Testis (tissue), 2 donors: ENCODE measurements at regions not wholly inside any gene's neighbourhood (a gene's known extent, or its start where the extent isn't known, plus 50 kb on each side); places are given as distances from the start of the nearest gene placed in this dataset.

Experiments used
- CTCF ChIP-seq, 3 experiments: fragments of 450-650 bp in 2 of 3; fragments of 200-600 bp in 1 of 3; sonication (generic) in 1 of 3; IDR thresholded peaks; one replicate each; pipeline ENCODE4 v1.5.1; 2016 to 2019; ENCODE audit warnings: antibody characterized with exemption in 3 of 3, mild to moderate bottlenecking in 2 of 3, moderate library complexity in 1 of 3
- POLR2A ChIP-seq: fragments of 450-650 bp; IDR thresholded peaks from one replicate; pipeline ENCODE4 v1.6.1; 2017; ENCODE audit warnings: antibody characterized with exemption, mild to moderate bottlenecking, moderate library complexity

DNA sequence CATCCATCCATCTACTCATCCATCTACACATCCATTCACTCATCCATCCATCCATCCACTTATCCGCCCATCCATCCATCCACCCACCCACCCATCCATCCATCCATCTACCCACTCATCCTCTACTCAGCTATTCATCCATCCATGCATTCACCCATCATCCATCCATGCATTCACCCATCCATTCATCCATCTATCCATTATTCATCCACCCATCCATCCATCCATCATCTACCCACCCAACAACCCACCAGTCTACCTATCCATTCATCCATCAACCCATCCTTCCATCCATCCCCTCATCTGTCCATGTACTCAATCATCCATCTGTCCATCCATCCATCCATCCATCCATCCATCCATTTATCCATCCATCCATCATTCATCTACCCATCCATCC lies 972.7 kb downstream of the BRD1 start:
- TF ChIP-seq CTCF (IDR thresholded peaks at IDR 0.05) (no peak), POLR2A (no peak)
